ENCODE measurements at regions not wholly inside any gene's neighbourhood (a gene's known extent, or its start where the extent isn't known, plus 50 kb on each side); places are given as distances from the start of the nearest gene placed in this dataset.

DNA sequence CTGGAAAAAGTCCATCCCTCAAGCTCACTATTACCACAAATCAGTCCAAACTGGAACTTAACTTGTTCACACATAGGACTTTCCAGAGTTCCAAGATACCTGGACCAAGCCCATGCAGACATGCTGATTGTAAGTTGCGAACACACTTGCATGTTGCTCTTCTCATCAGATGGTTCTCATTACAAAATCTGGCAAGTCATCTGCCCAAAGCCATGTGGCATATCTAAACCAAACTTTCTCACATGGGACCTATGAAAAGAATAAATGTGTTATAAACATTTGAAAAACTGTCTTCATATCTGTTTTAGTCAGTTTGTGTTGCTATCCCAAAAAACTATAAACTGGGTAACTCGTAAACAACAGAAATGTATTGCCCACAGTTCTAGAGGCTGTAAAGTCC is 58.8 kb upstream of the MKLN1 start:
- H3K4me3 ChIP-seq (replicated peaks; ENCODE audit: low read depth, low read length): no peak overlapping the region
- DNase-seq (ENCODE audit: low read depth): no peak
- TF ChIP-seq, protein P1, sequence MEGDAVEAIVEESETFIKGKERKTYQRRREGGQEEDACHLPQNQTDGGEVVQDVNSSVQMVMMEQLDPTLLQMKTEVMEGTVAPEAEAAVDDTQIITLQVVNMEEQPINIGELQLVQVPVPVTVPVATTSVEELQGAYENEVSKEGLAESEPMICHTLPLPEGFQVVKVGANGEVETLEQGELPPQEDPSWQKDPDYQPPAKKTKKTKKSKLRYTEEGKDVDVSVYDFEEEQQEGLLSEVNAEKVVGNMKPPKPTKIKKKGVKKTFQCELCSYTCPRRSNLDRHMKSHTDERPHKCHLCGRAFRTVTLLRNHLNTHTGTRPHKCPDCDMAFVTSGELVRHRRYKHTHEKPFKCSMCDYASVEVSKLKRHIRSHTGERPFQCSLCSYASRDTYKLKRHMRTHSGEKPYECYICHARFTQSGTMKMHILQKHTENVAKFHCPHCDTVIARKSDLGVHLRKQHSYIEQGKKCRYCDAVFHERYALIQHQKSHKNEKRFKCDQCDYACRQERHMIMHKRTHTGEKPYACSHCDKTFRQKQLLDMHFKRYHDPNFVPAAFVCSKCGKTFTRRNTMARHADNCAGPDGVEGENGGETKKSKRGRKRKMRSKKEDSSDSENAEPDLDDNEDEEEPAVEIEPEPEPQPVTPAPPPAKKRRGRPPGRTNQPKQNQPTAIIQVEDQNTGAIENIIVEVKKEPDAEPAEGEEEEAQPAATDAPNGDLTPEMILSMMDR (IDR thresholded peaks at IDR 0.05; ENCODE audit: low read length, missing control alignments): no peak

DNA sequence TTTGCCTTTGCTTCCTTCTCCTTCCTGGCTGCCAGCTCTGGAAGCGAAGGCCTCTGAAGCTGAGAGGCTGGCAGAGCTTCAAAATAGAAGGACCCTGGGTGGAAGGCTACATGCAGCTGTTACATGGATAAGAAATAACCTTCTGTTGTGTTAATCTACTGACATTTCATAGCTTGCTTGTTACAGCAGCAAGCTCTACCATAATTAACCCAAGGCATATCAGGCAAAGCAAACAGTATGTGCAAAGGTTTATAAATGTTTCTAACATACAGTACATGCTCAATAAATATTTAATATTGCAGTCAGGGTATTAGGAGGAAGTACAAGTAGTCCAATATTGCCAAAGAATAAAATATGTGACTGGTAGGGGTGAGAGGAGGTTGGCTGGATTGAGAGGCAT is 55.6 kb upstream of the MKLN1 start:
- TF ChIP-seq, protein P1 (IDR thresholded peaks at IDR 0.05; ENCODE audit: low read length, missing control alignments): no peak
- H3K4me3 ChIP-seq (replicated peaks; ENCODE audit: low read depth, low read length): no peak overlapping the region
- no peak for DNase-seq (ENCODE audit: low read depth)

DNA sequence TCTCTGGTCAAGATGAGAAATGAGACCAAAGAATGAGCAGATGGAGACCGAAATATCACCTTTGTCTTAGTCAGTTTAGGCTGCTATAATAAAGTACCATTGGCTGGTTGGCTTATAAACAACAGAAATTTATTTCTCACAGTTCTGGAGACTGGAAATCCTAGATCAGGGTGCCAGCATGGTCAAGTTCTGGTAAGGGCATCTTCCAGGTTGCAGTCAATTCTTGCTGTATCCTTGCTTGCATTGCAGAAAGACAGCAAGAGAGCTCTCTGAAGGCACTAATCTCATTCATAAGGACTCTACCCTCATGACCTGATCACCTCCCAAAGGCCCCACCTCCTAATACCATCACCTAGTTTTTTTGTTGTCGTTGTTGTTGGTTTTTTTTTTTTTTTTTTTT is 52.7 kb upstream of the MKLN1 start:
- DNase-seq (ENCODE audit: low read depth): no peak
- H3K4me3 ChIP-seq (replicated peaks; ENCODE audit: low read depth, low read length): no peak overlapping the region
- TF ChIP-seq, protein P1 (IDR thresholded peaks at IDR 0.05; ENCODE audit: low read length, missing control alignments): no peak

DNA sequence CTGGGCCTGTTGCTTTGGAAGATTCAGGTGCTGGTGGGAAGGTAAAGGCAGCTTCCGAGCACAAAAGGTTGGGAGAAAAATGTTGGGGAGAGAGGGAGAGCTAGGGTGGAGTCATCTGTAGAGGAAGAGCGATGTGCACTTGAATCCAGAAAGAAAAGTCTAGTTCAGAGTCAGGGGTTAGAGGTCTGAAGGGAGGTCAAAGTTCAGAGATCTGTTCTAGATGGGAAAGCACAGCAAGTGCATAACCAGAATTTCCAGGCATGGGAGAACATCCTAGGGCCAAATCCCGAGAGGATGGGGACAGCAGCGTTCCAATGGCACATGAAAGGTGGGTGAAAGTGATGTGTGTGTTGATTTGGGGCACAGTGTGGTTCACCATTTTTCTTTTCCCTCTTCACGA is 51.5 kb upstream of the MKLN1 start:
- no peak for DNase-seq (ENCODE audit: low read depth)
- TF ChIP-seq, protein P1 (IDR thresholded peaks at IDR 0.05; ENCODE audit: low read length, missing control alignments): no peak
- H3K4me3 ChIP-seq (replicated peaks; ENCODE audit: low read depth, low read length): no peak overlapping the region

DNA sequence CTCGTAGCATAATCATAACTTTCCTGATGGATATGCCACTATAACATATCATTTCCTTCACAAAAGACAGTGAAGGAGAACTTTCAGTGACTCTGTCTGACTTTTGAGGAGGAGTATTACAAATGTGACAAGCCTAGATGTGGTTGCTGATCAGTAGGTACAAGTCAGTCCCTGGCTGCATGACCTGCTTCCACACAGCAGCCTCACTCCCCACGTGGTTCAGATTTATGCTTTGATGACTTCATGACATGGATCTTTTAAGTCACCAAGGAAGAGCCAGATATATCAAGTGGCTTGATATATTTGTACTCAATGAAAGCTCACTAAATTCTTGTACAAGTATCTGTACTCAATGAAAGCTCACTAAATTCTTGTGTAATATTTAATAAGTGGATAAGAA is 50.9 kb upstream of the MKLN1 start:
- no peak overlapping the region for H3K4me3 ChIP-seq (replicated peaks; ENCODE audit: low read depth, low read length)
- TF ChIP-seq, protein P1 (IDR thresholded peaks at IDR 0.05; ENCODE audit: low read length, missing control alignments): no peak
- no peak for DNase-seq (ENCODE audit: low read depth)

All from fibroblast of pulmonary artery (primary cell).